ENCODE measurements at regions not wholly inside any gene's neighbourhood (a gene's known extent, or its start where the extent isn't known, plus 50 kb on each side); places are given as distances from the start of the nearest gene placed in this dataset.

GRCh38 chr16:52963212-52963854 lies 89.4 kb downstream of the CHD9NB start:
- intact Hi-C loops (cut with DNase I; ENCODE audit: low total_unique reads) = no loop called here
- ATAC-seq (no peak), DNase-seq (no peak)
- no peak overlapping the region for H3K4me3 ChIP-seq
- in situ Hi-C loops (cut with MboI; ENCODE audit: low sequenced_read_pairs in 4 of 4) = no loop called here
- H3K36me3 ChIP-seq = no peaks in the 10 kb centered on the region
- H3K4me1 ChIP-seq = no peaks in the 10 kb centered on the region
- H3K9me3 ChIP-seq = no peaks in the 10 kb centered on the region
- TF ChIP-seq POLR2A (IDR thresholded peaks at IDR 0.05) (no peak), CTCF (IDR thresholded peaks at IDR 0.05 in 4 of 5, conservative IDR thresholded peaks at IDR 0.05 in 1 of 5) (no peak)
- H3K27ac ChIP-seq = no peak overlapping the region
- H3K27me3 ChIP-seq = no peaks in the 10 kb centered on the region

- no peaks in the 10 kb centered on the region for H3K9me3 ChIP-seq
- H3K4me3 ChIP-seq = no peak overlapping the region
- H3K36me3 ChIP-seq = no peaks in the 10 kb centered on the region
- no peaks in the 10 kb centered on the region for H3K27me3 ChIP-seq
- DNase-seq = no peak
- no peaks in the 10 kb centered on the region for H3K4me1 ChIP-seq
- no peak for TF ChIP-seq CTCF (IDR thresholded peaks at IDR 0.05 in 4 of 5, conservative IDR thresholded peaks at IDR 0.05 in 1 of 5)
- in situ Hi-C loops (cut with MboI; ENCODE audit: low sequenced_read_pairs in 4 of 4) (no loop called here), intact Hi-C loops (cut with DNase I; ENCODE audit: low total_unique reads) (no loop called here)
- H3K27ac ChIP-seq = no peak overlapping the region
- no peak for ATAC-seq
Measured at GRCh38 chr16:52958951-52959350, 93.7 kb downstream of the CHD9NB start.

GRCh38 chr16:52957199-52957598 lies 95.5 kb downstream of the CHD9NB start:
- TF ChIP-seq POLR2A (IDR thresholded peaks at IDR 0.05) (no peak), CTCF (IDR thresholded peaks at IDR 0.05 in 4 of 5, conservative IDR thresholded peaks at IDR 0.05 in 1 of 5) (no peak)
- no peak for ATAC-seq
- no peaks in the 10 kb centered on the region for H3K27me3 ChIP-seq
- no peaks in the 10 kb centered on the region for H3K4me1 ChIP-seq
- H3K36me3 ChIP-seq = no peaks in the 10 kb centered on the region
- H3K9me3 ChIP-seq = no peaks in the 10 kb centered on the region
- intact Hi-C loops (cut with DNase I; ENCODE audit: low total_unique reads) = no loop called here
- in situ Hi-C loops (cut with MboI; ENCODE audit: low sequenced_read_pairs in 4 of 4) = no loop called here
- H3K27ac ChIP-seq = no peak overlapping the region
- H3K4me3 ChIP-seq = no peak overlapping the region
- no peak for DNase-seq

- no peaks in the 10 kb centered on the region for H3K36me3 ChIP-seq
- ATAC-seq = no peak
- no peak overlapping the region for H3K27ac ChIP-seq
- no peaks in the 10 kb centered on the region for H3K27me3 ChIP-seq
- in situ Hi-C loops (cut with MboI; ENCODE audit: low sequenced_read_pairs in 4 of 4) = no loop called here
- TF ChIP-seq CTCF (IDR thresholded peaks at IDR 0.05 in 4 of 5, conservative IDR thresholded peaks at IDR 0.05 in 1 of 5) (no peak), POLR2A (IDR thresholded peaks at IDR 0.05) (no peak)
- H3K4me1 ChIP-seq = no peaks in the 10 kb centered on the region
- H3K9me3 ChIP-seq = no peaks in the 10 kb centered on the region
- intact Hi-C loops (cut with DNase I; ENCODE audit: low total_unique reads) = no loop called here
- DNase-seq = no peak
- H3K4me3 ChIP-seq = no peak overlapping the region
Measured at GRCh38 chr16:52956044-52956443, 96.7 kb downstream of the CHD9NB start.

- in situ Hi-C loops (cut with MboI; ENCODE audit: low sequenced_read_pairs in 4 of 4) (no loop called here), intact Hi-C loops (cut with DNase I; ENCODE audit: low total_unique reads) (no loop called here)
- DNase-seq (no peak), ATAC-seq (no peak)
- H3K27ac ChIP-seq = no peak overlapping the region
- H3K36me3 ChIP-seq = no peaks in the 10 kb centered on the region
- no peaks in the 10 kb centered on the region for H3K4me1 ChIP-seq
- no peak overlapping the region for H3K4me3 ChIP-seq
- no peaks in the 10 kb centered on the region for H3K9me3 ChIP-seq
- TF ChIP-seq CTCF (IDR thresholded peaks at IDR 0.05 in 4 of 5, conservative IDR thresholded peaks at IDR 0.05 in 1 of 5) = no peak
- TF ChIP-seq POLR2A (IDR thresholded peaks at IDR 0.05) = no peak
- H3K27me3 ChIP-seq = no peaks in the 10 kb centered on the region
Measured at GRCh38 chr16:52953215-52953614, 99.5 kb downstream of the CHD9NB start.
